ENCODE measurements at regions not wholly inside any gene's neighbourhood (a gene's known extent, or its start where the extent isn't known, plus 50 kb on each side); places are given as distances from the start of the nearest gene placed in this dataset.

DNA sequence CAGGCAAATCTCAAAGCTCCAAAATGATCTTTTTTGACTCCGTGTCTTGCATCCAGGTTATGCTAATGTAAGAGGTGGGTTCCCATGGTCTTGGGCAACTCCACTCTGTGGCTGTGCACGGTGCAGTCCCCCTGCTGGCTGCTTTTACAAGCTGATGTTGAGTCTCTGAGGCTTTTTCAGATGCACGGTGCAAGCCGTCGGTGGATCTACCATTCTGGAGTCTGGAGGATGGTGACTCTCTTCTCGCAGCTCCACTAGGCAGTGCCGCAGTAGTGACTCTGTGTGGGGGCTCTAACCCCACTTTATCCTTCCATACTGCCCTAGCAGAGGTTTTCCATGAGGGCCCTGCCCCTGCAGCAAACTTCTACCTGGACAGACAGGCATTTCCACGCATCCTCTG, 266.8 kb upstream of the GPC6 start:
- H3K27ac ChIP-seq (ENCODE audit: insufficient read depth, low read depth, low read length) = no peak overlapping the region
- TF ChIP-seq JUN (IDR thresholded peaks at IDR 0.05; ENCODE audit: borderline replicate concordance, insufficient read depth, insufficient read length, low read depth) (no peak), EZH2 (IDR thresholded peaks at IDR 0.05; ENCODE audit: borderline replicate concordance, low read depth, low read length, severe bottlenecking) (no peak), POLR2AphosphoS5 (IDR thresholded peaks at IDR 0.05; ENCODE audit: insufficient read depth, low read depth, low read length) (no peak), FOS (IDR thresholded peaks at IDR 0.05; ENCODE audit: borderline replicate concordance, insufficient read depth, low read length) (no peak), GATA2 (IDR thresholded peaks at IDR 0.05; ENCODE audit: insufficient read depth, insufficient read length, low read depth, low read length) (no peak)
- TF ChIP-seq, protein P1, sequence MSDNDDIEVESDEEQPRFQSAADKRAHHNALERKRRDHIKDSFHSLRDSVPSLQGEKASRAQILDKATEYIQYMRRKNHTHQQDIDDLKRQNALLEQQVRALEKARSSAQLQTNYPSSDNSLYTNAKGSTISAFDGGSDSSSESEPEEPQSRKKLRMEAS (IDR thresholded peaks at IDR 0.05; ENCODE audit: insufficient read depth, insufficient read length) = no peak
- H3K9ac ChIP-seq (replicated peaks; ENCODE audit: extremely low read depth, insufficient read depth, low read length) = no peak overlapping the region
- H4K20me1 ChIP-seq (replicated peaks; ENCODE audit: control insufficient read depth, extremely low read depth, insufficient read depth, low read length) = no peaks in the 10 kb centered on the region
- no peaks in the 10 kb centered on the region for H3K9me1 ChIP-seq (replicated peaks; ENCODE audit: control insufficient read depth, extremely low read depth, insufficient read depth, low read length)
- dilution Hi-C loops (cut with MboI; ENCODE audit: extremely low pct_ligation_motif_present, low sequenced_read_pairs) = no loop called here
- FAIRE-seq (no peak), DNase-seq (ENCODE audit: low read depth, low spot score) (no peak)
- no peaks in the 10 kb centered on the region for H3K4me1 ChIP-seq (ENCODE audit: control insufficient read depth, extremely low read depth, insufficient read depth, low read length)
- peaks cover 4% of the 10 kb centered on the region for H3K9me3 ChIP-seq (replicated peaks; ENCODE audit: control insufficient read depth, insufficient read depth, low read length)
- H3K36me3 ChIP-seq (ENCODE audit: control insufficient read depth in 2 of 2, extremely low read depth in 1 of 2, insufficient read depth in 2 of 2, low read length in 2 of 2) = no peaks in the 10 kb centered on the region
- H3K79me2 ChIP-seq (ENCODE audit: control insufficient read depth, insufficient read depth, low read length) = no peaks in the 10 kb centered on the region
- POLR2A ChIA-PET = no interaction called here
- no TSS peak for BruUV-seq (replicated peaks)
- H2AFZ ChIP-seq (ENCODE audit: low read depth, low read length) = no peak overlapping the region
- intact Hi-C loops (cut with micrococcal nuclease) = no loop called here
- CTCF ChIA-PET = no interaction called here
- no peak overlapping the region for H3K4me3 ChIP-seq (replicated peaks in 1 of 3; ENCODE audit: insufficient read depth in 1 of 3, low read depth in 1 of 3, low read length in 3 of 3)
- H3K27me3 ChIP-seq (ENCODE audit: control insufficient read depth in 2 of 2, insufficient read depth in 2 of 2, low read length in 2 of 2) = no peaks in the 10 kb centered on the region
- H3K4me2 ChIP-seq (ENCODE audit: insufficient read depth, low read length) = no peak overlapping the region

DNA sequence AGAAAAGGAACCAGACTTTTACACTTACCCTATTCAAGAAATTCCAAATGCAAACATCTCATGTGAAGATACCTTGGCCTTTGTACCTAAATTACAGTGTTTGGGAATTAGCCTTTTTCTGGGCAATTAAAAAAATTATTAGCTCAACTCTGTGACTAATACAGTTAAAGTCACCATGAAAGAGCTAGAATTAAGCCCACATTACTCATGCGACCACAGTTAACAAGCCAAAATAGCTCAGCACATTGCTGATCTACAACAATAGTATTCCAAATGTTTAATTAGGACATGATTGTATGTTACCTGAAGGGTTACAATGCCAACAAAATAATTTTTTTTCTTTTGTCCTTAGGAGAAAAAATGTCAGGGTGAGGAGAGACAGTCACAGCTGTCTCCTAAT, 263.6 kb upstream of the GPC6 start:
- Histone ChIP-seq H3K4me1 (ENCODE audit: control insufficient read depth, extremely low read depth, insufficient read depth, low read length) (no peaks in the 10 kb centered on the region), H3K9ac (replicated peaks; ENCODE audit: extremely low read depth, insufficient read depth, low read length) (no peak overlapping the region), H3K9me3 (replicated peaks; ENCODE audit: control insufficient read depth, insufficient read depth, low read length) (peaks cover 2% of the 10 kb centered on the region), H3K27ac (ENCODE audit: insufficient read depth, low read depth, low read length) (no peak overlapping the region), H2AFZ (ENCODE audit: low read depth, low read length) (no peak overlapping the region), H4K20me1 (replicated peaks; ENCODE audit: control insufficient read depth, extremely low read depth, insufficient read depth, low read length) (no peaks in the 10 kb centered on the region), H3K36me3 (ENCODE audit: control insufficient read depth in 2 of 2, extremely low read depth in 1 of 2, insufficient read depth in 2 of 2, low read length in 2 of 2) (no peaks in the 10 kb centered on the region), H3K4me3 (replicated peaks in 1 of 3; ENCODE audit: insufficient read depth in 1 of 3, low read depth in 1 of 3, low read length in 3 of 3) (no peak overlapping the region), H3K9me1 (replicated peaks; ENCODE audit: control insufficient read depth, extremely low read depth, insufficient read depth, low read length) (no peaks in the 10 kb centered on the region), H3K79me2 (ENCODE audit: control insufficient read depth, insufficient read depth, low read length) (no peaks in the 10 kb centered on the region), H3K4me2 (ENCODE audit: insufficient read depth, low read length) (no peak overlapping the region), H3K27me3 (ENCODE audit: control insufficient read depth in 2 of 2, insufficient read depth in 2 of 2, low read length in 2 of 2) (no peaks in the 10 kb centered on the region)
- no peak for DNase-seq (ENCODE audit: low read depth, low spot score)
- TF ChIP-seq JUN (IDR thresholded peaks at IDR 0.05; ENCODE audit: borderline replicate concordance, insufficient read depth, insufficient read length, low read depth) (no peak), EZH2 (IDR thresholded peaks at IDR 0.05; ENCODE audit: borderline replicate concordance, low read depth, low read length, severe bottlenecking) (no peak), MYC (IDR thresholded peaks at IDR 0.05; ENCODE audit: low read depth, low read length) (no peak), FOS (IDR thresholded peaks at IDR 0.05; ENCODE audit: borderline replicate concordance, insufficient read depth, low read length) (no peak), POLR2A (IDR thresholded peaks at IDR 0.05; ENCODE audit: low read depth, low read length) (no peak), POLR2AphosphoS5 (IDR thresholded peaks at IDR 0.05; ENCODE audit: insufficient read depth, low read depth, low read length) (no peak), GATA2 (IDR thresholded peaks at IDR 0.05; ENCODE audit: insufficient read depth, insufficient read length, low read depth, low read length) (no peak)
- TF ChIP-seq, protein P1 (IDR thresholded peaks at IDR 0.05; ENCODE audit: insufficient read depth, insufficient read length) = no peak
- TF ChIP-seq, protein P2, sequence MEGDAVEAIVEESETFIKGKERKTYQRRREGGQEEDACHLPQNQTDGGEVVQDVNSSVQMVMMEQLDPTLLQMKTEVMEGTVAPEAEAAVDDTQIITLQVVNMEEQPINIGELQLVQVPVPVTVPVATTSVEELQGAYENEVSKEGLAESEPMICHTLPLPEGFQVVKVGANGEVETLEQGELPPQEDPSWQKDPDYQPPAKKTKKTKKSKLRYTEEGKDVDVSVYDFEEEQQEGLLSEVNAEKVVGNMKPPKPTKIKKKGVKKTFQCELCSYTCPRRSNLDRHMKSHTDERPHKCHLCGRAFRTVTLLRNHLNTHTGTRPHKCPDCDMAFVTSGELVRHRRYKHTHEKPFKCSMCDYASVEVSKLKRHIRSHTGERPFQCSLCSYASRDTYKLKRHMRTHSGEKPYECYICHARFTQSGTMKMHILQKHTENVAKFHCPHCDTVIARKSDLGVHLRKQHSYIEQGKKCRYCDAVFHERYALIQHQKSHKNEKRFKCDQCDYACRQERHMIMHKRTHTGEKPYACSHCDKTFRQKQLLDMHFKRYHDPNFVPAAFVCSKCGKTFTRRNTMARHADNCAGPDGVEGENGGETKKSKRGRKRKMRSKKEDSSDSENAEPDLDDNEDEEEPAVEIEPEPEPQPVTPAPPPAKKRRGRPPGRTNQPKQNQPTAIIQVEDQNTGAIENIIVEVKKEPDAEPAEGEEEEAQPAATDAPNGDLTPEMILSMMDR (IDR thresholded peaks at IDR 0.05; ENCODE audit: extremely low read depth in 1 of 2, insufficient read depth in 1 of 2, low read depth in 1 of 2, low read length in 2 of 2) = no peak
- ChIA-PET CTCF (no interaction called here), POLR2A (no interaction called here)
- dilution Hi-C loops (cut with MboI; ENCODE audit: extremely low pct_ligation_motif_present, low sequenced_read_pairs) (no loop called here), intact Hi-C loops (cut with micrococcal nuclease) (no loop called here)
- no peak for FAIRE-seq
- no TSS peak for BruUV-seq (replicated peaks)

Measured in endothelial cell of umbilical vein (primary cell).